ENCODE measurements at regions not wholly inside any gene's neighbourhood (a gene's known extent, or its start where the extent isn't known, plus 50 kb on each side); places are given as distances from the start of the nearest gene placed in this dataset.
A peak's percentile ranks its signal among the peaks of the same experiment; 100 is the strongest.

DNA sequence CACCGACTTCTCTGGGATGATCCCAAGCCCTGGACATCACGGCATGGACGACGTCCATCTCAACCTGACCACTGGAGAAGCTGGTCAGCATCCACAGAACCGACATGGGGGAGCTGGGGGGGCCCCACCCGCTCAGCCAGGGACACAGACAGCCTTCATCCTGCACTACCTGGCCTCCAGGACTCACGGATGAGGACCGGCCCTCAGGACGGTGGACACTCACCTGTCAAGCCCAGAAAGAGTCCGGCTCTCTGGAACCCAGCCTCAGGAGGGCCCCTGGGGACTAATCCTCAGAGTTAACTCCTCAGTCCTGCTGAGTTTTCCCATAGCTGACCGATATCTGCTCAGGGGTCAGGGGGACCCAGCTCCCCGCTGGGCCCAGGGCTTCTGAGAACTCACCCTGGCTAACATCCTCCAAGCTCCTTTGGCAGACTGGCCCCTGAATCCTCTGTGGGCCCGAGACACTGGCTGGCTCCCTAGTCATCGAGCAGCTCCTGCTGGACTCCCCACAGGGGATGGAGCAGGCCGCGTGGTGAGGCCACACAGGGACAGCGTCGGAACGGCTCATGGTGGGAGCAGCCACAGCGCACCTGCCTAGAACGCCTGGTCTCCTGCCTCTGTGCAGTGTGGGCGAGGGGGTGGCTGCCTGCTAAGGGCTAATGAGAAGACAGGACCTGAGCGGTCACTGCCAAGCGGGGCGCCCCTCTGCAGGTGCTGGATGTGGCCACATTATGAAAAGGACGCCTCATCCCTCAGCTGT, 649.2 kb downstream of the BRD1 start:
- TF ChIP-seq, protein P1, sequence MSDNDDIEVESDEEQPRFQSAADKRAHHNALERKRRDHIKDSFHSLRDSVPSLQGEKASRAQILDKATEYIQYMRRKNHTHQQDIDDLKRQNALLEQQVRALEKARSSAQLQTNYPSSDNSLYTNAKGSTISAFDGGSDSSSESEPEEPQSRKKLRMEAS (IDR thresholded peaks at IDR 0.05; ENCODE audit: low read depth, low read length): no peak
- TF ChIP-seq, protein P2, sequence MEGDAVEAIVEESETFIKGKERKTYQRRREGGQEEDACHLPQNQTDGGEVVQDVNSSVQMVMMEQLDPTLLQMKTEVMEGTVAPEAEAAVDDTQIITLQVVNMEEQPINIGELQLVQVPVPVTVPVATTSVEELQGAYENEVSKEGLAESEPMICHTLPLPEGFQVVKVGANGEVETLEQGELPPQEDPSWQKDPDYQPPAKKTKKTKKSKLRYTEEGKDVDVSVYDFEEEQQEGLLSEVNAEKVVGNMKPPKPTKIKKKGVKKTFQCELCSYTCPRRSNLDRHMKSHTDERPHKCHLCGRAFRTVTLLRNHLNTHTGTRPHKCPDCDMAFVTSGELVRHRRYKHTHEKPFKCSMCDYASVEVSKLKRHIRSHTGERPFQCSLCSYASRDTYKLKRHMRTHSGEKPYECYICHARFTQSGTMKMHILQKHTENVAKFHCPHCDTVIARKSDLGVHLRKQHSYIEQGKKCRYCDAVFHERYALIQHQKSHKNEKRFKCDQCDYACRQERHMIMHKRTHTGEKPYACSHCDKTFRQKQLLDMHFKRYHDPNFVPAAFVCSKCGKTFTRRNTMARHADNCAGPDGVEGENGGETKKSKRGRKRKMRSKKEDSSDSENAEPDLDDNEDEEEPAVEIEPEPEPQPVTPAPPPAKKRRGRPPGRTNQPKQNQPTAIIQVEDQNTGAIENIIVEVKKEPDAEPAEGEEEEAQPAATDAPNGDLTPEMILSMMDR (IDR thresholded peaks at IDR 0.05; ENCODE audit: low read depth, low read length): no peak
- TF ChIP-seq MYC (IDR thresholded peaks at IDR 0.05; ENCODE audit: low read depth, low read length): no peak
- TF ChIP-seq POLR2A (IDR thresholded peaks at IDR 0.05; ENCODE audit: extremely low read depth, insufficient read length): no peak
- H3K4me3 ChIP-seq (ENCODE audit: low read depth, low read length): no peak overlapping the region
- DNase-seq (ENCODE audit: low read depth): no peak

DNA sequence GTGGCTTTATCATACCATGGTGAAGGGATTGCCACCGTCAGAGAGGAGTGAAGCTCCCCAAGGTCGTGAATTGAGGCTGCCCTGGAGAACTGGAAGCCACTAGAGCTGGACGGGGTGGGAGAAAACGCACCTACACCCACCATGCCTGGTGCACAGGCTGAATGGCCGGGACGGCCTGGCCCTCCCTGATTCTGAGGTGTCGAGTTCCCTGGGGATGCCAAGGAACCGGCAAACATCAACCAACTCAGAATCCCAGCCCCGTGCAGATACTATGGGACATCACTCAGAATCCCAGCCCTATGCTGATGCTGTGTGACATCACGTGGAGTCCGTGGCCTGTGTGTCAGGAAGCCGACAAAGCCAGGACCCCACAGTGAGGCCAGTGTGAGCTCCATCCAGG, 650.0 kb downstream of the BRD1 start:
- TF ChIP-seq POLR2A (IDR thresholded peaks at IDR 0.05; ENCODE audit: extremely low read depth, insufficient read length) (no peak), MYC (IDR thresholded peaks at IDR 0.05; ENCODE audit: low read depth, low read length) (no peak)
- TF ChIP-seq, protein P2 (IDR thresholded peaks at IDR 0.05; ENCODE audit: low read depth, low read length): no peak
- TF ChIP-seq, protein P1 (IDR thresholded peaks at IDR 0.05; ENCODE audit: low read depth, low read length): no peak
- DNase-seq (ENCODE audit: low read depth): no peak
- H3K4me3 ChIP-seq (ENCODE audit: low read depth, low read length): no peak overlapping the region

DNA sequence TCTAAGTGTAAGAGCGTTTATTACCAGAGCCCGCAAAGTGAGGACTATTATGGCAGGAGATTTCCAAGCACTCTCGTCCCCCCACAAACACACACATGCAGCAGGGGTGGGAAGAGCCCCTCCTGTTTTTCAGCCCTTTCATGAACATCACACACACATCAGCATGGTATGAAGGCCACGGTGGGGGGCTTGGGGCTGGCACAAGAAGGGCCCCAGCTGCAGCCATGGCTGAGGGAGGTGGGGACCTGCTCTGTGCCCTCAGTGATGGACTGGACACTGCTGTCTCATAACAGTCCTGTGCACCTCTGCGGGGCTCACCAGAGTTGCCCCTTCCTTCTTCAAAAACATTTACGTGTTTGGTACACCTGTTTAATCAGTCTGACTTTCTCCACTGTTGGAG, 650.7 kb downstream of the BRD1 start:
- TF ChIP-seq MYC (IDR thresholded peaks at IDR 0.05; ENCODE audit: low read depth, low read length) (no peak), POLR2A (IDR thresholded peaks at IDR 0.05; ENCODE audit: extremely low read depth, insufficient read length) (no peak)
- H3K4me3 ChIP-seq (ENCODE audit: low read depth, low read length): no peak overlapping the region
- no peak for DNase-seq (ENCODE audit: low read depth)

DNA sequence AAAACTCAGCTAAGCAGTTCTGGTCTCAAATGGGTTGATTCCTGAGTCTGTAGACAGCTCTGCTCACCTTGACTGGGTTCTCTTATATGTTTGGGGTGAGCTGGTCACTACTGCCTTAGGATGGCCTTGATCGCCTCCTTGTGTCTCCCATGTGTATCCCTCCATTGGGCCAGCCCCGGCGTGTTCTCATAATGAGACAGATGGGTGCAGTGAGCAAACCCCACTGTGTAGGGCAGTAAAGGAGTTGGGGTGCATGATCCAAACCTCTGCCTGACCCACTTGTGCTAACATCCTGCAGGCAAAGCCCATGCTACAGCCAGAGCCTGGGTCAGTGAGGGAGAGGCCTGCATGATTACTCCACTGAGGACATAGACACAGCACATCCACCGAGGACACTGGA, 657.6 kb downstream of the BRD1 start:
- no peak overlapping the region for H3K4me3 ChIP-seq (ENCODE audit: low read depth, low read length)
- TF ChIP-seq POLR2A (IDR thresholded peaks at IDR 0.05; ENCODE audit: extremely low read depth, insufficient read length) (no peak), MYC (IDR thresholded peaks at IDR 0.05; ENCODE audit: low read depth, low read length) (no peak)
- TF ChIP-seq, protein P1 (IDR thresholded peaks at IDR 0.05; ENCODE audit: low read depth, low read length): no peak
- TF ChIP-seq, protein P2 (IDR thresholded peaks at IDR 0.05; ENCODE audit: low read depth, low read length): no peak
- peak; percentile 8 for DNase-seq (ENCODE audit: low read depth)

DNA sequence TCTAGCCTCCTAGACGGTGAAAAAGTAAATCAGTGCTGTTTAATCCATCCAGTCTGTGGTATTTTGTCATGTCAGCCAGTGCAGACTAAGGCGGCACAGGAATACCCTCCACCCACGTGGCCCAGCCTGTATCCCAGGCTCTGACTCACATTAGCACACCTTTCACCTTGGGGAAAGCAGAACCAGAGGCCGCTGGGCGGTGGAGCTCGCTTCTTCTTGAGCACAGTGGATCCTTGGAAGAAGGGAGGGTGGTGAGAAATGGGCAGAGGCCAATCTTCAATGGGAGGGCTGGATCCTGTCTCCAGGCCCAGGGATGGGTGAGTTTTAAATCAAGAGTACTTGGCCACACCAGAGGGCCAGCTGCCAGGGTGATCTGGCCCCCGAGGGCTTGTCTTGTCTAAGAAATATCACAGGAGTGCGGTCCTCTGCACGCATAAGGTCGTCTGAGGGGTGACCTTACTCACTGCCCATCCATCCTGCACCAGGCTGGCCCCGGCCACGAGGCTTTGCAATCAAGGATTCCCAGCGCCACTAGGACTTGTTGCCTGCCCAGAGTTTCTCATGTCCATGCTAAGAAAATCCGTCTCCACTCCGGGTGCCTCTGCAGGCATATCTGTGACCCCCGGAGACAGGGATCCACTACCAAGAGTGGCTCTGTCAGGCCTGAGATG, 658.5 kb downstream of the BRD1 start:
- TF ChIP-seq POLR2A (IDR thresholded peaks at IDR 0.05; ENCODE audit: extremely low read depth, insufficient read length): no peak
- TF ChIP-seq, protein P2 (IDR thresholded peaks at IDR 0.05; ENCODE audit: low read depth, low read length): no peak
- TF ChIP-seq, protein P1 (IDR thresholded peaks at IDR 0.05; ENCODE audit: low read depth, low read length): no peak
- H3K4me3 ChIP-seq (ENCODE audit: low read depth, low read length): no peak overlapping the region
- DNase-seq (ENCODE audit: low read depth): no peak

DNA sequence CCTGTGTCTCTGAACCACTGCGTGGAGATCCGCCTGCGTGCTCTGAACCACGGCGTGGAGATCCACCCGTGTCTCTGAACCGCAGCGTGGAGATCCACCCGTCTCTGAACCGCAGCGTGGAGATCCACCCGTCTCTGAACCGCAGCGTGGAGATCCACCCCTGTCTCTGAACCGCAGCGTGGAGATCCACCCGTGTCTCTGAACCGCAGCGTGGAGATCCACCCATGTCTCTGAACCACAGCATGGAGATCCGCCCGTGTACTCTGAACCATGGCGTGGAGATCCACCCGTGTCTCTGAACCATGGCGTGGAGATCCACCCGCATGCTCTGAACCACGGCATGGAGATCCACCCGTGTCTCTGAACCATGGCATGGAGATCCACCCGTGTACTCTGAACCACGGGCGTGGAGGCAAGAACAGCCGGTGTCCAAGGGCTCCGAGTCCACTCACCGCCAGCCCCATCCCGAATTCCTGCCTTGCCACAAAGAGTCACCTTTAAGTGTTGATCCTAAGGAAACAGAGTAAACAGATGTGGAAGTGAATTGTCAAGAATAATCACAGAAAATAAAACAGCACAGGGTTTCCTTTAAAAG, 659.4 kb downstream of the BRD1 start:
- DNase-seq (ENCODE audit: low read depth): no peak
- H3K4me3 ChIP-seq (ENCODE audit: low read depth, low read length): no peak overlapping the region
- TF ChIP-seq POLR2A (IDR thresholded peaks at IDR 0.05; ENCODE audit: extremely low read depth, insufficient read length) (no peak), MYC (IDR thresholded peaks at IDR 0.05; ENCODE audit: low read depth, low read length) (no peak)
- TF ChIP-seq, protein P1 (IDR thresholded peaks at IDR 0.05; ENCODE audit: low read depth, low read length): no peak
- TF ChIP-seq, protein P2 (IDR thresholded peaks at IDR 0.05; ENCODE audit: low read depth, low read length): no peak

All from NB4 (cell line).